ENCODE measurements at regions not wholly inside any gene's neighbourhood (a gene's known extent, or its start where the extent isn't known, plus 50 kb on each side); places are given as distances from the start of the nearest gene placed in this dataset.

DNA sequence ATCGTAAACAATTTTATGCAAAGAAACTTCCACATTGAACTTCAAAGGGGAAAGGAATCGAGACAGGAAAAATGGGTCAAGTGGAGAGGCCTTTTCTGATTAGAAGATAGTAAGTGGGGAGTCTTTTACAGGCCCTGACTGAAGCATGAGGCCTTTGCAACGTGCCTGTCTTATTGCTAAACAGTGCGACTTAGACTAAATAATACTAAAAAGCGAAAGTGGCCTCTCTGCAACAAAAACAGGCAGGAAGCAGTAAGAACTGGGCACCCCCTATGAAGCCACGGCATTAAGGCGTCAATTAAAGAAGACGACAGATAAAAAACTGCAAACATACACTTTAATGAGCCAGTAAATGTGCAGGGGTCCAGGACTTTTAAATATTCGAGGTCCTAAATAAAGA, 283.4 kb upstream of the GRIP1 start:
- no peak for TF ChIP-seq YY1 (IDR thresholded peaks at IDR 0.05; ENCODE audit: insufficient read depth, insufficient read length)
- TF ChIP-seq ZNF274 (IDR thresholded peaks at IDR 0.05; ENCODE audit: low read depth, low read length), result no peak
- TF ChIP-seq SUZ12 (IDR thresholded peaks at IDR 0.05; ENCODE audit: extremely low read depth, insufficient read depth, insufficient read length), result no peak

Measured in NT2/D1 (cell line).